ENCODE measurements at regions not wholly inside any gene's neighbourhood (a gene's known extent, or its start where the extent isn't known, plus 50 kb on each side); places are given as distances from the start of the nearest gene placed in this dataset.
A peak's percentile ranks its signal among the peaks of the same experiment; 100 is the strongest.

DNA sequence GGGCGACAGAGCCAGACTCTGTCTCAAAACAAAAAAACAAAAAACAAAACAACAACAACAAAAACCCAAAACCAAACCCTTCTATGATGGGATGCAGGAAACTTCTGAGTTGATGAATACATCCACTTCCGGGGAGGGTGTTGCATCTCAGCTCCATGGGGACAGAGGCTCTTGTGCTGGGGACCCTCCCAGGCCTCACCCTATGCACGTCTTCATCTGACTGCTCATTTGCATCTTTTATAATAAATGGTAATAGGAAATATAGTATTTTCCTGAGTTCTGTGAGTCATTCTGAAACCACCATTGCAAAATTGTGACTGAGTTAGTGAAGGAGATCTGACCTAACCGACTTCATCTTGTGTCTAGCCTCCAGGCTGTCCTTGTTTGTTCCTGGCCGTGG, 109.5 kb upstream of the SLC28A3 start:
- no peak for DNase-seq

DNA sequence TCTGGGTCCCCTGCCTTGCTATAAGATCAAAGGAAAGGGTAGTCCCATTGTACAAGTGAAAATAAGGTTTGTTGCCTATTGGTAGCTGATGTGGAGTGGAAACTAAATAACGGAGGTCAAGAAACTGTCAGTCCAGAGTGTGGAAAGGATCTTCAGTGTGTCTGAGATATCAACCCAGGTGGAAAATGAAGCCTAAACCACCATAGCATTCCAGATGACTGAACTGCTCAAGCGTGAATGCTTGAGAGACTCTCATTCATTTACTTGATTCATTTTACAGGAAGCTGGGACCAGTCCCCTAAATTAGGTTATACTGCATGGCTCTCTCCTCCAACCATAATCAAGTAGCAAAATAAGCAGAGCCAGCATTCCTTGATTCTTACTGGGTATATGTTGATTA, 116.0 kb upstream of the SLC28A3 start:
- DNase-seq: peak; percentile 21

DNA sequence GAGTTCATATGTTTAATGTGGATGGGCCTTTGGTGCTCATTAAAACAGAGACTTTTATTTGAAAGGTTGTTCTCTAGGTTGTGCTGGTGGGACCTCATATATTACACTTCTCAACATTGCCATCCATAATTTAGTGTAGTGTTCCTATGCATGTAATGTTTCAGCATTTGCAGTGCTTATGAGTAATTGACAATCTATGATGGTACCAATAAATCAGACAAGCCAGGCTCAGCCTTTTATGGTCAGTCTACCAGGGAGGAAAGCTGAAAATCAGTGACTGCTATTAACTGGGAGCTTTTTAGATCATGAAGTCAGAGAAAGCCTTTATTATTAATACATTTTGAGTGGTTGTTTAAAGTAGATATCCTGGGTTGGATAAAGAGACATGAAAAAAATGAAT, 120.1 kb upstream of the SLC28A3 start:
- no peak for DNase-seq

DNA sequence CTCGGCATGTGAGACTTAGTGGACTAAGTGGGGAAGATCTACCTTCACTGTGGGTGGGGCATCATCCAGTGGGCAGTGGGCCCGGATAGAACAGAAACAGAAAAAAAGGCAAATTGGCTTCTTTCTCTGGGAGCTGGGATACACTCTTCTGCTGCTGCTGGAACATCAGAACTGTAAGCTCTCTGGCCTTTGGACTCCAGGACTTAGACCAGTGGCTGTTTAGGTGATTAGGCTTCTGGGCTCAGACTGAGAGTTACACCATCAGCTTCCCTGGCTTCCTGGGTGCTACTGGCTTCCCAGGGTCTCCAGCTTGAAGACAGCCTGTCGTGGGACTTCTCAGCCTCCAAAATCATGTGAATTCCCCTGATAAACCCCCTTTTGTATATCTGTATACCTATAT, 122.7 kb upstream of the SLC28A3 start:
- DNase-seq: no peak

DNA sequence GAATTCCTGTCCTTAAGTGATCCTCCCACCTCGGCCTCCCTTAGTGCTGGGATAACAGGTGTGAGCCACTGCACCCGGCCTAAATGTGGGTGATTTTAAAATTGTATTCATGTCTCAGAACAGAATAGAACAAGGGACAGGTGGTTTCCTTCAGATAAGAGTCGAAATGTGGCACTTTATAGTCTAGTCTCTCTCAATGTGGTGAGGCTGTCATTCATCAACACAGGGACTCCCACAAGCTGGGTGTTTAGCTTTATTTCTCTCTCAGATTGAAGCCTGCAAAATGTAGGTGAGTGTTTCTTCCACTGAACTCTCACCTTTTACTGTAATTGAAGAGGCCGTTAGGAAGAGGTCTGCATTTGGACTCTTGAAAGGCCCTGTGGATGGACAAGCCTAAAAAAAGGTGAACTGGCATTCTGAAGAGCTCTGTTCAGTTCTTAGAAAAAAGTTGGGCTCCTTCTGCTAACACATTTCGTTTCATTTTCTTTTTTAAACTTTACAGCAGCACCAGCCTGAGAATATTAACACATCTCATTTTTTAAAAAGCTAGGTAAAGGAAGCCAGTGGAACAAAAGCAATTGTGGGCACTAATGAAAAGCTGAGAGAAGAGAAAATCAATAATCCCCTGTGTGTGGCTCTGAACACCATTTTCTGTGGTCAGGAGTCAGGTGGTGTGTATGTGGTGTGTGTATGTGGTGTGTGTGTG, 126.2 kb upstream of the SLC28A3 start:
- DNase-seq: no peak

DNA sequence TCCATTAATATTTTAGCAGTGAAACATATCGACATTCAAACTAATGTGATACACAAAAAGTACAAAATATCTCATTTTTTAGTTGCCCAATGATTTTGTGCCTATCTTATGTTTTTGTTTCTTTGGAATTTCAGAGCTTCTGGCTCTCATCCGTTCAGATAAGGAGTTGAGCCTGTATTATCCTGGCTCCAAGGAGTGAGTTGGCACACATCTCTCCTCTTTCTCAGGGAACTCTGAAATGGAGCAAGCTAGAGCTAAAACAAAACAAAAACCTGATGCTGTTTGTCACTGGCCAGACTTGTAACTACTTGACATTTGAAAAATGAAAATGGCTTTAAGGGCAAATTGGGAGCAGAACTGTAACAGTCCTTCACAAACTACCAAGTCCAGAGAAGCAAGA, 131.3 kb upstream of the SLC28A3 start:
- DNase-seq: no peak

DNA sequence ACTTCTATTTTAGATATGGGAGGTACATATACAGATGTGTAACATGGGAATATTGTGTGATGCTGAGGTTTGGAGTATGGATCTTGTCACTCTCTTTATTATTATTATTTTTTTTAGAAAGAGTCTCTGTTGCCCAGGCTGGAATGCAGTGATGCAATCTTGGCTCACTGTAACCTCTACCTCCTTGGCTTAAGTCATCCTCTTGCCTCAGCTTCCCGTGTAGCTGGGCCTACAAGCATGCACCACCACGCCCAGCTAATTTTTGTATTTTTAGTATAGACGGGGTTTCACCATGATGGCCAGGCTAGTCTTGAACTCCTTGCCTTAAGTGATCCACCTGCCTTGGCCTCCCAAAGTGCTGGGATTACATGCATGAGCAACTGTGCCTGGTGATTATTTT, 138.4 kb upstream of the SLC28A3 start:
- no peak for DNase-seq

DNA sequence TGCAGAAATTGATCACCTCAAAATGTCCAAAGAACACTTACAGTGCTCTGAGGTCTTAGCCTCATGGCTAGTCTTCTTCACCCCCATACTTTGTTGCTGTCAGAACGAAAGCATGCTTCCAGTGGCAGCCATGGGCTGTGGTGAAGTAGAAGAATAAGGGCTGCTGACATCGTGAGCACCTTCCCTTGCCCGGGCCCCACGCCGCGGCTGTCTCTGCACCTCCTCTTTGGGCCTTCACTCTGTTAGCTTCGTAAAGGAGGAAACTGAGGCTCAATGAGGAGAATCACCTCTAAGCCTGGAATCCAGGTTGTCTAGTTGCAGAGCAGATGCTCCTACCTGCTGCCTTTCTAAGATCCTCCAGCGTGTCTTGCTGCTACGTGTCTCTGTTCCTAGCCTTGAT, 139.5 kb upstream of the SLC28A3 start:
- DNase-seq: no peak

DNA sequence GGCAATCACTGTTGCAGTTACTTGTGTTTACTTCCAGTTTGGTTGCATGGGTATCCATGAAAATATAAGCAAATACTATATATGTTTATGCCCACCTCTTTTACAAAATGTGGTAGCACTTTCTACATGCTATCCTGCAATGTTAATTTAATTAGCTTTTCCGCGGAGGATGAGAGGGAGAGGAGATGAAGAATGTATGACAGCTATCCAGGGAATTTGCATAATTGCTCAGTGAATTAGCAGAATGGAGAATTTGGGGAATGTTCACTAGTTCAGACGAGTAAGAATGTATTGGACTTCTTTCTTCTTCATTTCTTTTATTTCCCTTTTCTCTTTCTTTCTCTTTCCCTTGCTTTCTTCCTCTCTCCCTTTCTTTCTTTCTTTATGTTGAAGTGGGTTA, 140.7 kb upstream of the SLC28A3 start:
- no peak for DNase-seq

DNA sequence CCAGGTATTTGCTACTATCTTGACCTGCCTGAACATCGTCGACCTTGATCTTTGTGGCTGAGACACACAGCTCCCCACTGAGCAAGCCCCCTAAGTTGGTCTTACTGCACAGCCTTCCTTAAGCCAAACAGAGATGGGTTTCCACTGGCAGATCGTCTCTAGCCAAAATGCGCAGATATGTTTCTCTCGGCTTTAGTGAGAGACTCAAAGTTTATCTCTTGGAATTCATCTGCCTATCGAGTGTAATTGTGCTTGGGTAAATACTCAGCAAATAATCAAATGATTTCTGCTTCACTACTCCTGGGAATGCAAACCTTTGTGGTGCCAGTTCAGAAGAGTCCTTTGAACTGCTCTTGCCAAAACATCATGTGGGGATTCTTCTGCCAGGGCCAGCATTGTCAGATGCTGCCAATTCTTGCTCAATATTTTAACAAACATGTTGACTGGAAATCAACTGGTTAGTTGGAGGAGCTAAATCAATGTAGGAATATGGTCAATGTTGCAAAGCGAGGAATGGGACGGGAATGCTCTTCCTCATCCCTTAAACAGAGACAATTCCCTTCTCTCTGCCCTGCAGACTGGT, 141.2 kb upstream of the SLC28A3 start:
- no peak for DNase-seq

DNA sequence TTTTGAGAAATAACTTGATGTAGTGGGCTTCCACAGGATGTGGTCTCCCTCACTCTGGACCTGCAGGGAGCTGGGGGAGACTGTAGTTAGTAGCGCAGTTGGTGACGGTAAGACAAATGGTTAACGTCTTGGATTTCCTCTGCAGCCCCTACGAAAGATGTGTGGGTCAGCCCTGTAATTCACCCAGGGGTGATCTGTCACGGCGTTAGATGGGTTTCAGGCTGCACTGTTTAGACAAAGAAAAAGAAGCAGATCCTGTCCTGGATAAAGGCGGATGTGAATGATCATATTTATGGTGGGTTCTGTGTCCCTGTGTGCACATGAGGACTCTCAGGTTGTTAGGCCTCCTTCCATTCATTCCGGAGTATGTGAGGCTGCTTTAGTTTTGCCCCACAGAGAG, 142.0 kb upstream of the SLC28A3 start:
- peak; percentile 52 for DNase-seq

DNA sequence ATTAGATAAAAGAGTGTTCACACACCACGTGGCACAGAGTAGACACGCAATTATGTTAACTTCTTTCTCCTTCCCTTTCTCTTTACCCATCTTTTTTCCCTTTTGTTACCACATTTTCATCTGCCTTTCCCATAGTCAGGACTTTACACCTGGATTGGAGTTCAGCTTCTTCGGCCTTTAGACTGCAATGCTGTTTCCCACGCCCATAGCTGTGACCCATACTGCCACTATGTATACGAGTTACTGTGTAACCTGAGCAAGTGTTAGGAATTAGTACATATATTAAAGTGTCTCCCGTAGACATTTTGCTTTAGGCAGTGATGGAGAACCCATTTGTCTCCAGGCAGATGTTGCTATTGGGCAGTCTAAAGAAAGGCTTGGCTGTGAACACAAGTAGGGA, 143.6 kb upstream of the SLC28A3 start:
- DNase-seq: no peak

DNA sequence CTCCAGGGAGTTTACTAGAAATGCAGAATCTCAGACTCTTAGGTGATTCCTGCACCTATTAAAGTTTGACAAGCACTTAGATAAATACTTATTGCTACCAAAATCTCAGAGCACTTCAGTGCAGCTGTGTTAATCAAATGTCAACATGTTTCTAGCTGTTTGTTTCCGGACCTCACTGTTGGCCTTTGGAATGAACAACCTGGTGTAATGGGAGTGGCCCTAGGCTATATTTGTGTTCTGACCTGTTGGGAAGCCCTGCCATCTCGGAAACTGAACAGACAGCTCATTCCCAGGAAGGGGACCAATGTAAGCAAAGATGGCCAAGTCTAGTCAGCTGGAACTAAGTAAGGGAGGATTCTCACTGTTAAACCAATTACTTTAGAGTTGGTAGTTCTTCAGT, 145.0 kb upstream of the SLC28A3 start:
- DNase-seq: no peak

DNA sequence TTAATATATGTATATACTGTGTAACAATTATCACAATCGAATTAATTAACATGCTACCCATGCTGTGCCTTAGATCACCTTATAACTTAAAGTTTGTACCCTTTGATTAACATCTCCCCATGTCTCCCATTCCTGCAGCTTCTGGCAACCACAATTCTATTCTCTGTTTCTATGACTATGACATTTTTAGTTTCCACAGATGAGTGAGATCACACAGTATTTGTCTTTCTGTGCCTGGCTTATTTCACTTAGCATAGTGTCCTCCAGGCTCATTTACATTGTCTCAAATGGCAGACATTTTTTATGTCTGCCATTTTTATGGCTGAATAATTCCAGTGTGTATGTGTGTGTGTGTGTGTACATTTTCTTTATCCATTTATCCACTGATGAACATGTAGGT, 146.1 kb upstream of the SLC28A3 start:
- no peak for DNase-seq

DNA sequence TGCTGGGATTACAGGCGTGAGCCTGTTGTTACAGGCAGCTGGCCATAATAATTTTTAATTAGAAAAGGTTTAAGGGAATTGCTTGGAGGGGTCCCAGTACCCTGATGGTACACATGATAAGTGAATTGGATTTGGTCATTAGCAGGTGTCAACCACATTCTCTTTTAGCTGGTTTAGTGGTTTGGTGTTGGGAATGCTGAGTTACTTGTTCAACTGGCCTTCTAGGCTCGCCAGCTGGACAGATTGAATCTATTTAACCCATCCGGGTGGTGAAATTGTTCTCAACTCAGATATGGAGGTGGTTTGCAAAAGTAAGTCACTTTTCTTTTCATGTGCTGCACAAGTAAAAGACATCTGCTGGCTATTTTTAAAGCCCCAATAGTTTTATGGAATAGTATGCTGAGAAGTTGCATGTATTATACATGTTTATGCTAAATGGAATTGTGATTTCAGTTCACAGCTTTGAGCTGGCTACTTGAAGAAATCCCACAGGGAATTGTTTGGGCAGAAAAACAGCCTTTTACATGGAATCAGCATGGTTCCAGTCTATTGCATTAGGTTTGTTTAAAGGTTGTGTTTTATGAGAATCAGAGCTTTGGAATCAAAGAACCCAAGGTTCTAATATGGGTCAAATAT, 149.8 kb upstream of the SLC28A3 start:
- DNase-seq: no peak

DNA sequence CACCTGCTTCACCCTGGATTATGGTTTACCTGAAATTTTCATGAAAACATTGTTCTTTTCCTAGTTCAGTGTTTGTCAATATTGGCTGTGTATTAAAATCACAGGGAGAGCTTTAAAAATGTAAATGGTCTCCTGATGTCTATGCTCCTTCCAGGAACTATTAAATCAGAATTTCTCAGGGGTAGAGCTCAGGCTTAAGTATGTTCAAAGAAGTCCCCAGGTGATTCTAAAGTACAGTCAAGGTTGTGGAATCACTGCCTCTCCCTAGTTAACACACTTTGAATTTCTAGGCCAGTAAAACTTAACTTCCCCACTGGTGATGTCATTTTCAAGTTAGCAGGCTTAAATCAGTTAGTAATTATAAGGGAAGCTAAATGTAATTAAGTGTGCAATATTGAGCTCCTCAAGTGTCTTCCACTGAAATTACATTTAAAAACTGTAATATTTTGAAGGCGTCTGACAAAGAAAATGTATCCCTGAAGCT, 150.3 kb upstream of the SLC28A3 start:
- DNase-seq: no peak

DNA sequence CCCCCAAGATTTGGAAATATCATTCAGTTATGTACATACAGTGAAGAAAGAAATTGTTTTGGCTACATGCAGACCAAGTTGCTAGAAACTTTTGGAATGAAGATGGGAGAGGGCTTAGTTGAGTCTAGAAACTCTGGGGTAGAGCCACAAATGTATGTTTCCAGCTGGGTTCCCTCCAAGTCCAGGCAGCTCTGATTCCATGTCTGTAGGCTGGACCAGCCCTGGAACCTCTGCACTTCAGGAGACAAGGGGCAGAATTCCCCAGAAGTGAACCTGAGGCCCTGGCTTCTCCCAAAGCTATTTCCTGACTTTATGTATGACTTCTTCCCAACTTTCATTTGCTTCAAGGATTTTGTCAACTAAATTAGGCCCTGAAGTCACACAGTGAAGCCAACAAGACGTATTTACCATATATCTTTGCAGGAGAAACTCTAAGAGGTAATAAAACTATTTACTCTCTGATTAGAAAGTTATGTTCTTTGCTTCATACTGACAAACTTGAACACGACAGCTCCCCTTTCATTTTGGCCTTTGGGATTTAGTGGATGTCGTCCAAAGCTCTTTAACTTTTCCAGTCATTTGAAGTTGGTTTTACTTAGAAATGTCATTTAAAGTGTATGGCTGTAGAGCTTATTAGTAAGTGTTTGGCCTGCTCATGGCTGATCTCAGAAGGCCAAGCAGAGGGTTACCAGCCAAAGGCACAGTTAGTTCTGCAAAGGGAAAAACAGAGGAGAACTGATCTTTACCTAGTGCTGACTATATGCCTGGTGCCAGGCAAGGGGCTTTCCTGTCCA, 152.0 kb upstream of the SLC28A3 start:
- DNase-seq: no peak

DNA sequence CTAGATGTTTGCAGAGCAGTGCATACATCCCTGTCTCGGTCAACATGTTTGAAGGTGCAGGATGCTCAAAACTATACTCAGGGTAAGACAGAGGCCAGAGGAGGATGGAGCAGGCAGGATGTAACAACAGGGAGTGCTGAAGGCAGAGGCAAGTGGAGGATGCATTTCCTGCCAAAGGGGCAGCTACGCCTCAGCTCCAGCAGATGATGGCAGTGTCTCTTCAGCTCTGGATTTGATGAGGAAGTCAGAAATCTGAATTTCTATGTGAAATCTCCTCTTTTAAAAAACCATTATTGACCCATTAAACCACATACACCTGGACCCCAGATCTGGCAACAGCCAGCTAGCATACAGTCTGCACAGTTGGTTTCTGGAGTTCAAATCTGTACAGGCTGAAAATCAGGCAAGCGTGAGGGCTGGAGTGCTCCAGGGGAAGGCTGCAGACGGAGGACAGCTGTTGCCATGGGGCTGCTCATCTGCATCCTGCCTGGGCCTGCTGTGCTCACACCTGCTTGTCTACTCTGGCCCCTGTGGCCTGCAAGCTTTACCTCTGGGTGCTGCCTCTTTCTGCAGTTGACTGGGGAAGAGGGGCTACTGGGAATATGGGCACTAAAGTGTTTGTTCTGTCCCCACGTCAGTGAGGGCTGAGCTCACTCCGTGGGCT, 152.9 kb upstream of the SLC28A3 start:
- no peak for DNase-seq

DNA sequence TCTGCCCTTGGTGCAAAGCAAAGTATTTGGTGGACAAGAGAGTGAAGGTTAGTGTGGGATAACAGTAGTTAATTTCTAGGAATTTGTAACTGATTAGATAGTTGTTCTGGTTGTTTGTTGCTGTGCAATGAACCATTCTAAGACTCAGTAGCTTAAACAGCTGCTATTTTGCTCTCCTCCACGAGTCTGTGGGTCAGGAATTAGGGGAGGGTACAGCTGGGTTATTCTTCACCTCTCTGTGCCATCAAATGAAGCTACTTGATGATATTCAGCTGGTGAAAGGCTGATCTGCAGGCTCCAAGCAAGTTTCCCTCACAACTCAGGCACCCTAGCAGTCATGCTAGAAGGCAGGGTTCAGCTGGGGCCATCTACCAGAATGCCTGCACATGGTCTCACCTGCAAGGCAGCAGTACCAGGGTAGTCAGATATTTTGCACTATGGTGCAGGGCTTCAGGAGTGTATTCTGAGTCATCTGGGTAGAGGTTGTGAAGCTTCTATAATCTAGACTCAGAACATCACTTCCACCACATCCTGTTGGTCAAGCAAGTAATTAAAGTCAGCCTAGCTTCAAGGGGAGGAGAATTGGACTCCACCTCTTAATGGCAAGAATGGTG, 159.5 kb upstream of the SLC28A3 start:
- DNase-seq: no peak

DNA sequence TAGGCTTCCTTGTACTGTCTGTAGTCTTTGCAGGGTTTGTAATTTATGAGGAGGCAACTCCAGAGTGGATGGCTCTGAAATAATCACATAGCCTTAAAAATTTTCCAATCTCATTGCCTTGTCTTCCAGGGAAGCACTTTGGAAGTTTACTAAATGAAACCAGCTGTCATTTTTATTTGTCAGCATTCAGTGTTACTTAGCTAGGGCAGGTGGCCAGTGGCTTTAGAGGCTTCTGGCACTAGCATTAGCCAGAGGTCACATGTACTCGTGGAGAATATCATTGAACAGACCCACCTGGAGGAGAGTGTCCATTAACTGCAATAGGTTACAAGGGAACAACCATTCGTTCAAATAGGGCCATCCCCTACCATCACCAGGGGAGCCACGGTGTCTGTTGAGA, 160.3 kb upstream of the SLC28A3 start:
- no peak for DNase-seq

DNA sequence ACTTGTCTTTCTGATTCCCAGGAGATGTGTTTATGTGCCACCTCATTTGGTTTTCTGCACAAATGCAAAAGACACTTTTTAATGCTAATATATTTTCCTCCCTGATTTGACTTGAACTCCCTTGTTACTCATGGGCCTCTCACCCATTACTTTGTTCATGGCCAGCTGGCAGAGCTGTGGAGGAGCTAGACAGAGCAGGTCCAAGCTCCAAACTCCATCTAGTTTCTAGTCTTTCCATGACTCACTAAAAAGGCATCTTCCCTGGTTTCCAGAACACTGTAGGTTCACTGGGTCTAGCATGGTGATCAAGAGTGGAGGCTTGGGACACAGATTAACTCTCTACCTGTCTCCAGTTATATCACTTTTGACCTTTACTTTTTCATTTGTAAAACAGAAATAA, 161.0 kb upstream of the SLC28A3 start:
- DNase-seq: no peak

DNA sequence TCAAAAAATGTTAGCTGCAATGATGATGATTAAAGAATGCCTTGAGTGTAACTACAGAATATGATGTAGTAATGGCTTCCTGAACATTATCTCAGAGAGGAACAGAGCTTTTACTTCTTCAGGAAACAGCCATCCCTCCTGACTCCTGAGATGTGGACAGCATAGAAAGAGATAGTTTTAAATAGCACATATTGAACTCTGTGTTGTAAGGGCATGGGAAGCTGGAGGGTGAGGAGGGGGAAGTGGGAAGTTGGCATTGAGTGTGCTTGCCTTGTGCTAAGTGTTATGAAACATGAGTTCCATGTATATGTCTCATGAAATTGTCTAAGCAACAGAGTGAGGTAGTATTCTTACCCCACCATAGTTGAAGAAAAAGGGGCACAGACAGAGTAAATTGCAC, 161.5 kb upstream of the SLC28A3 start:
- DNase-seq: no peak
